ENCODE measurements at regions not wholly inside any gene's neighbourhood (a gene's known extent, or its start where the extent isn't known, plus 50 kb on each side); places are given as distances from the start of the nearest gene placed in this dataset.

GRCh38 chr7:156324201-156324600 is 316.4 kb upstream of the RNF32 start:
- no peak for TF ChIP-seq TAF1 (IDR thresholded peaks at IDR 0.05; ENCODE audit: low read depth)
- TF ChIP-seq EP300 (IDR thresholded peaks at IDR 0.05; ENCODE audit: borderline replicate concordance): no peak
- TF ChIP-seq TCF12 (IDR thresholded peaks at IDR 0.05; ENCODE audit: low read depth): no peak
- TF ChIP-seq RAD21 (IDR thresholded peaks at IDR 0.05; ENCODE audit: low read depth): no peak
- no peak for TF ChIP-seq MAX (IDR thresholded peaks at IDR 0.05)
- TF ChIP-seq YY1 (IDR thresholded peaks at IDR 0.05; ENCODE audit: low read depth): no peak
- no peak for TF ChIP-seq TEAD4 (IDR thresholded peaks at IDR 0.05)

Data from Ishikawa (cell line).